IMR-90 (cell line): ENCODE measurements at regions not wholly inside any gene's neighbourhood (a gene's known extent, or its start where the extent isn't known, plus 50 kb on each side); places are given as distances from the start of the nearest gene placed in this dataset.

Experiments used
- ATAC-seq: fragments of 200-7000 bp; cut with Tn5 transposase; 2 replicates; pipeline ENCODE4 v1.9.1; 2020; ENCODE audit warnings: low read depth, mild to moderate bottlenecking, moderate library complexity
- BruUV-seq: library from RNA; stranded (reverse); fragments of 400-500 nt; replicated peaks from 2 replicates; lab custom pipeline; 2021; lab: Mats Ljungman, UMichigan
- CTCF ChIA-PET: fragments of 300-600 bp; formaldehyde crosslinking; extraction: SDS; loops from one replicate; lab custom pipeline; 2021; ENCODE audit warnings: antibody characterized with exemption; lab: Yijun Ruan, JAX
- POLR2A ChIA-PET: fragments of 300-600 bp; sonication (Branson Sonifier 250); formaldehyde crosslinking; loops from one replicate; lab custom pipeline; 2022; ENCODE audit warnings: antibody characterized with exemption; ENCODE audit not compliant: unreplicated experiment; lab: Charles Lee
- DNase-seq: peaks from one replicate; pipeline ENCODE4 v3.0.0; 2013
- H2AFZ ChIP-seq: replicated peaks from 2 replicates; pipeline ENCODE3; 2013; ENCODE audit warnings: low read length, mild to moderate bottlenecking; ENCODE audit not compliant: poor library complexity
- H2AK5ac ChIP-seq: 2 replicates; pipeline ENCODE4 v1.6.1; 2013; ENCODE audit warnings: low read depth, low read length, inconsistent platforms
- H2AK9ac ChIP-seq: replicated peaks from 2 replicates; pipeline ENCODE3; 2013; ENCODE audit warnings: mild to moderate bottlenecking, low read depth, low read length, moderate library complexity; ENCODE audit not compliant: poor library complexity
- H2BK120ac ChIP-seq: 2 replicates; pipeline ENCODE4 v1.6.1; 2013; ENCODE audit warnings: low read depth, low read length, inconsistent platforms
- H2BK15ac ChIP-seq: 3 replicates; pipeline ENCODE4 v1.6.1; 2013; ENCODE audit warnings: low read depth, low read length, inconsistent platforms
- H2BK20ac ChIP-seq: 2 replicates; pipeline ENCODE4 v1.6.1; 2013; ENCODE audit warnings: low read depth, mild to moderate bottlenecking, inconsistent platforms, low read length, moderate library complexity
- H2BK5ac ChIP-seq: 2 replicates; pipeline ENCODE4 v1.6.1; 2013; ENCODE audit warnings: mild to moderate bottlenecking, low read depth, low read length, inconsistent platforms; ENCODE audit not compliant: poor library complexity, severe bottlenecking
- H3K14ac ChIP-seq: replicated peaks from 2 replicates; pipeline ENCODE4 v1.6.1; 2013; ENCODE audit warnings: low read depth, low read length, inconsistent platforms
- H3K18ac ChIP-seq: 2 replicates; pipeline ENCODE4 v1.6.1; 2013; ENCODE audit warnings: low read depth, low read length, control low read depth
- H3K23ac ChIP-seq: 2 replicates; pipeline ENCODE4 v1.6.1; 2013; ENCODE audit warnings: low read depth, low read length, inconsistent platforms
- H3K27ac ChIP-seq: 2 replicates; pipeline ENCODE4 v1.5.1; 2013; ENCODE audit warnings: mild to moderate bottlenecking, control low read depth, low read length; ENCODE audit not compliant: insufficient read depth
- H3K27me3 ChIP-seq: 2 replicates; pipeline ENCODE4 v1.6.1; 2013; ENCODE audit warnings: low read length; ENCODE audit not compliant: control insufficient read depth, insufficient read depth
- H3K36me3 ChIP-seq: 2 replicates; pipeline ENCODE4 v1.6.1; 2013; ENCODE audit warnings: low read length, mixed read lengths; ENCODE audit not compliant: control insufficient read depth, insufficient read depth
- H3K4ac ChIP-seq: 2 replicates; pipeline ENCODE4 v1.6.1; 2013; ENCODE audit warnings: low read depth, low read length, inconsistent platforms
- H3K4me1 ChIP-seq: 2 replicates; pipeline ENCODE4 v1.6.1; 2013; ENCODE audit warnings: low read length, mixed read lengths; ENCODE audit not compliant: control insufficient read depth, insufficient read depth
- H3K4me2 ChIP-seq: 2 replicates; pipeline ENCODE4 v1.6.1; 2013; ENCODE audit warnings: low read depth, mild to moderate bottlenecking, control low read depth, low read length, moderate library complexity
- H3K4me3 ChIP-seq: 2 replicates; pipeline ENCODE4 v1.5.1; 2013; ENCODE audit warnings: low read depth, mild to moderate bottlenecking, control low read depth, low read length, moderate library complexity; ENCODE audit not compliant: insufficient read depth
- H3K56ac ChIP-seq: 2 replicates; pipeline ENCODE4 v1.6.1; 2013; ENCODE audit warnings: low read length, inconsistent platforms; ENCODE audit not compliant: insufficient read depth; ENCODE audit errors: extremely low read depth
- H3K79me1 ChIP-seq, 2 experiments: 2 replicates each; pipeline ENCODE4 v1.6.1; 2013; ENCODE audit warnings: low read length in 2 of 2, inconsistent platforms in 1 of 2, low read depth in 1 of 2
- H3K9ac ChIP-seq: 2 replicates; pipeline ENCODE4 v1.6.1; 2013; ENCODE audit warnings: low read depth, low read length, control low read depth
- H3K9me1 ChIP-seq: 2 replicates; pipeline ENCODE4 v1.6.1; 2013; ENCODE audit warnings: low read length, inconsistent platforms; ENCODE audit not compliant: insufficient read depth
- H3K9me3 ChIP-seq: 2 replicates; pipeline ENCODE4 v1.6.1; 2013; ENCODE audit warnings: low read length; ENCODE audit not compliant: control insufficient read depth, insufficient read depth
- H4K20me1 ChIP-seq: 2 replicates; pipeline ENCODE4 v1.6.1; 2013; ENCODE audit warnings: low read length, inconsistent platforms; ENCODE audit not compliant: insufficient read depth
- H4K5ac ChIP-seq: 2 replicates; pipeline ENCODE4 v1.6.1; 2013; ENCODE audit warnings: mild to moderate bottlenecking, low read depth, low read length, control low read depth
- H4K8ac ChIP-seq, 2 experiments: 2 replicates each; pipeline ENCODE4 v1.6.1; 2013; ENCODE audit warnings: low read depth in 2 of 2, low read length in 2 of 2, control low read depth in 1 of 2, inconsistent platforms in 1 of 2
- H4K91ac ChIP-seq: 2 replicates; pipeline ENCODE4 v1.6.1; 2013; ENCODE audit warnings: low read depth, low read length, inconsistent platforms; ENCODE audit not compliant: insufficient read depth
- BHLHE40 ChIP-seq: fragments of 150-350 bp; IDR thresholded peaks from 2 replicates; pipeline ENCODE4 v1.6.1; 2016; ENCODE audit warnings: mild to moderate bottlenecking, low read depth, low read length
- CEBPB ChIP-seq: IDR thresholded peaks from 2 replicates; pipeline ENCODE4 v1.6.1; 2012; ENCODE audit warnings: low read depth, low read length, improper control_type of control experiment
- CHD1 ChIP-seq: IDR thresholded peaks from 2 replicates; pipeline ENCODE4 v1.6.1; 2012; ENCODE audit warnings: low read depth, low read length, improper control_type of control experiment
- CTCF ChIP-seq: conservative IDR thresholded peaks from 2 replicates; pipeline ENCODE4 v1.5.1; 2012; ENCODE audit warnings: mild to moderate bottlenecking, low read depth, low read length, improper control_type of control experiment
- ELK1 ChIP-seq: fragments of 150-350 bp; IDR thresholded peaks from 2 replicates; pipeline ENCODE4 v1.6.1; 2016; ENCODE audit warnings: low read depth, mild to moderate bottlenecking, low read length, moderate library complexity, borderline replicate concordance
- FOS ChIP-seq: fragments of 150-350 bp; IDR thresholded peaks from 2 replicates; pipeline ENCODE4 v1.6.1; 2016; ENCODE audit warnings: low read depth, low read length
- MAZ ChIP-seq: IDR thresholded peaks from 2 replicates; pipeline ENCODE4 v1.6.1; 2012; ENCODE audit warnings: low read depth, mild to moderate bottlenecking, low read length, improper control_type of control experiment, moderate library complexity, borderline replicate concordance
- MXI1 ChIP-seq: IDR thresholded peaks from 2 replicates; pipeline ENCODE4 v1.6.1; 2012; ENCODE audit warnings: low read depth, mild to moderate bottlenecking, low read length, moderate library complexity, borderline replicate concordance
- NFE2L2 ChIP-seq: fragments of 150-350 bp; IDR thresholded peaks from 2 replicates; pipeline ENCODE4 v1.6.1; 2016; ENCODE audit warnings: low read depth, mild to moderate bottlenecking, low read length
- POLR2A ChIP-seq: IDR thresholded peaks from 2 replicates; pipeline ENCODE4 v1.6.1; 2012; ENCODE audit warnings: mild to moderate bottlenecking, low read depth, low read length
- RAD21 ChIP-seq: IDR thresholded peaks from 2 replicates; pipeline ENCODE4 v1.6.1; 2012; ENCODE audit warnings: low read length, improper control_type of control experiment
- RCOR1 ChIP-seq: IDR thresholded peaks from 2 replicates; pipeline ENCODE4 v1.6.1; 2012; ENCODE audit warnings: mild to moderate bottlenecking, low read length, improper control_type of control experiment; ENCODE audit not compliant: insufficient replicate concordance
- RFX5 ChIP-seq: IDR thresholded peaks from 2 replicates; pipeline ENCODE4 v1.8.0; 2012; ENCODE audit warnings: low read depth, mild to moderate bottlenecking, low read length, moderate library complexity
- SMC3 ChIP-seq: fragments of 150-350 bp; IDR thresholded peaks from 2 replicates; pipeline ENCODE4 v1.6.1; 2016; ENCODE audit warnings: low read depth, mild to moderate bottlenecking, antibody characterized with exemption, low read length, moderate library complexity
- USF2 ChIP-seq: fragments of 150-350 bp; IDR thresholded peaks from 2 replicates; pipeline ENCODE4 v1.6.1; 2017; ENCODE audit warnings: mild to moderate bottlenecking, antibody characterized with exemption, low read length, low read depth
- WGBS, 2 experiments: methylation state at CpG; one replicate each; pipeline versions ENCODE4 v1.1.5 to v1.1.7; 2013; ENCODE audit warnings: missing lambda C conversion rate in 2 of 2; ENCODE audit not compliant: insufficient read length in 1 of 2; ENCODE audit errors: extremely low coverage in 2 of 2; 5-methylcytosine and 5-hydroxymethylcytosine counted together
- dilution Hi-C: fragments of 300-500 bp; cut with HindIII; formaldehyde crosslinking; loops from one replicate; pipeline ENCODE4 v1.14.3; 2018; ENCODE audit warnings: low sequenced_read_pairs; ENCODE audit not compliant: unreplicated experiment
- in situ Hi-C: fragments of 300-500 bp; cut with MboI; formaldehyde crosslinking; loops from 3 replicates; pipeline ENCODE4 v1.14.3; 2019; ENCODE audit warnings: low sequenced_read_pairs, inconsistent platforms, mixed read lengths
- intact Hi-C: fragments of 100-400 bp; cut with micrococcal nuclease; formaldehyde crosslinking; loops from 2 replicates; pipeline ENCODE4 v1.10.0; 2022

- Histone ChIP-seq H3K4me2 (no peak overlapping the region), H3K9ac (no peak overlapping the region), H3K4me3 (no peak overlapping the region), H3K4ac (no peak overlapping the region), H3K27me3 (no peaks in the 10 kb centered on the region), H4K91ac (no peak overlapping the region), H3K23ac (no peak overlapping the region), H3K9me3 (no peaks in the 10 kb centered on the region), H2BK15ac (no peak overlapping the region), H2AK9ac (no peak overlapping the region), H4K20me1 (no peaks in the 10 kb centered on the region), H3K79me1 (no peaks in the 10 kb centered on the region), H4K8ac (no peak overlapping the region), H2BK5ac (no peak overlapping the region), H2BK120ac (no peak overlapping the region), H2AFZ (no peak overlapping the region), H3K9me1 (no peaks in the 10 kb centered on the region), H4K5ac (no peak overlapping the region), H3K14ac (no peak overlapping the region), H2AK5ac (no peak overlapping the region), H3K56ac (no peak overlapping the region), H3K4me1 (no peaks in the 10 kb centered on the region), H3K27ac (no peak overlapping the region), H3K36me3 (no peaks in the 10 kb centered on the region), H2BK20ac (no peak overlapping the region), H3K18ac (no peak overlapping the region)
- dilution Hi-C loops (no loop called here), intact Hi-C loops (no loop called here), in situ Hi-C loops (no loop called here)
- TF ChIP-seq CTCF (no peak), FOS (no peak), RAD21 (no peak), MAZ (no peak), RFX5 (no peak), CHD1 (no peak), SMC3 (no peak), MXI1 (no peak), ELK1 (no peak), USF2 (no peak), CEBPB (no peak), POLR2A (no peak), RCOR1 (no peak), BHLHE40 (no peak), NFE2L2 (no peak)
- DNase-seq (no peak), ATAC-seq (no peak)
- ChIA-PET POLR2A (no interaction called here), CTCF (no interaction called here)
- WGBS, 2 experiments, result no CpG with 5 or more reads among the region's 1 CpG
- no TSS peak for BruUV-seq
Observed at GRCh38 chr13:57326532-57326931, 159.5 kb downstream of the PRR20E start.
